ENCODE measurements at regions not wholly inside any gene's neighbourhood (a gene's known extent, or its start where the extent isn't known, plus 50 kb on each side); places are given as distances from the start of the nearest gene placed in this dataset.

DNA sequence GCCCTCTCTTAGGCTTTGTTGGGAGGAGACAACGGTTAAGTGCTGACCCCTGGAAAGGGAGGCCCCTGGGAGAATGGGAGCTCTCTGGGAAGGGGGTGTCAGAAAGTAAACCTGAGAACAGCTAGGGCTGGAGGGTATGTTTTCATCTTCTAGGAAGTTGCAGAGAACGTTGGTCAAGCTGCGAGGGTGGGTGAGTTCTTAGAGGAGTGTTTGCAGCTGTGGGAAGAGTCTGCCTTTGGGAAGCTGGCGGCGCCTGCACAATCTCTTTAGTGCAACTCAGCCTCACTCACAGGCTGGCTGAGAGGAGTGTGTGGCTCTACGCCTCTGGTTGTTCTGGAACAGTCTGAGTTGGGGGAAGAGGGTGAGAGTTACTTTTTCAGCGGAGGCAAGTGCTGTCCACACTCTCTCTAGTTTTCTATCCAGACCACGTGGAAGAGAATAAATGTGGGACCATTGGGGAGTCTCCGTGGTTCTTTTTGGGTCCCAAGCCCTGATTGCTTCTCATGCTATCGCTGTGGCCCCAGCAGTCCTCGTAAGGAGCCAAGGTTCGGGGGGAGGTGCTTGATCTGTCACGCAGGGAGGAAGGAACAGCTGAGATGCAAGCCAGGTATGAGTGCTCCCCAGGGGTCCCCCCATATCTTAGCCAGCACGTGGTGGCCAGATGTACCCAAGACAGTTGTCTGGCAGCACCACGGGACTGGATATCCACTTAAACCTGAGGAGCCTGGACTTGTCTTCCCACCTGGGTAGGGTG is 237.2 kb downstream of the BUB3 start:
- TF ChIP-seq, protein P1, sequence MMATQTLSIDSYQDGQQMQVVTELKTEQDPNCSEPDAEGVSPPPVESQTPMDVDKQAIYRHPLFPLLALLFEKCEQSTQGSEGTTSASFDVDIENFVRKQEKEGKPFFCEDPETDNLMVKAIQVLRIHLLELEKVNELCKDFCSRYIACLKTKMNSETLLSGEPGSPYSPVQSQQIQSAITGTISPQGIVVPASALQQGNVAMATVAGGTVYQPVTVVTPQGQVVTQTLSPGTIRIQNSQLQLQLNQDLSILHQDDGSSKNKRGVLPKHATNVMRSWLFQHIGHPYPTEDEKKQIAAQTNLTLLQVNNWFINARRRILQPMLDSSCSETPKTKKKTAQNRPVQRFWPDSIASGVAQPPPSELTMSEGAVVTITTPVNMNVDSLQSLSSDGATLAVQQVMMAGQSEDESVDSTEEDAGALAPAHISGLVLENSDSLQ (IDR thresholded peaks at IDR 0.05): no peak
- no peak for TF ChIP-seq BHLHE40 (IDR thresholded peaks at IDR 0.05; ENCODE audit: borderline replicate concordance)
- no peak for TF ChIP-seq HDGF (IDR thresholded peaks at IDR 0.05; ENCODE audit: borderline replicate concordance)
- no peak for TF ChIP-seq SUZ12 (IDR thresholded peaks at IDR 0.05)
- no peak for TF ChIP-seq FOXM1 (IDR thresholded peaks at IDR 0.05; ENCODE audit: borderline replicate concordance)
- no peak for TF ChIP-seq TARDBP (IDR thresholded peaks at IDR 0.05)
- no peak for TF ChIP-seq FOXA1 (IDR thresholded peaks at IDR 0.05)
- no peak for TF ChIP-seq FOXK2 (IDR thresholded peaks at IDR 0.05)
- TF ChIP-seq CTBP1 (IDR thresholded peaks at IDR 0.05; ENCODE audit: borderline replicate concordance): no peak
- no peak for TF ChIP-seq ELF4 (IDR thresholded peaks at IDR 0.05)

Measured in HEK293T (cell line).